D721Med (cell line): ENCODE measurements at regions not wholly inside any gene's neighbourhood (a gene's known extent, or its start where the extent isn't known, plus 50 kb on each side); places are given as distances from the start of the nearest gene placed in this dataset.

ENCODE experiments used
- DNase-seq: peaks from one replicate; pipeline ENCODE4 v3.0.0; 2011; ENCODE audit warnings: low spot score; ENCODE audit not compliant: insufficient read length
- FAIRE-seq: peaks from 2 replicates; lab custom pipeline; 2011; peaks lifted over from hg19 to GRCh38; lab: Jason Lieb, UNC
- CTCF ChIP-seq: IDR thresholded peaks from 2 replicates; pipeline ENCODE4 v1.5.1; 2012; ENCODE audit warnings: mild to moderate bottlenecking, control low read depth; ENCODE audit not compliant: insufficient read depth; ENCODE audit errors: missing control alignments

DNA sequence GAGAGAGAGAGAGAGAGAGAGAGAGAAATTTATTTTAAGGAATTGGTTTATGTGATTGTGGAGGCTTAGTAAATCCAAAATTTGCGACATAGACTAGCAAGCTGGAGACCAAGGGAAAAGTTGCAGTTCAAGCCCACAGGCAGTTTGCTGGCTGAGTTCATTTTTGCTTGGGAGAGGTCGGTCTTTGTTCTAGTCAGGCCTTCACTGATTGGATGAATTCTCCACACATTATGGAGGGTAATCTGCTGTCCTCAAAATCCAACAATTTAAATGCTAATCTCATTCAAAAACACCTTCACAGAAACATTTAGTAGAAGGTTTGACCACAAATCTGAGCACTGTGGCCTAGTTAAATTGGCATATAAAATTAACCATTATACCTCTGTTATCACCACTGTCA lies 439.6 kb downstream of the EPM2A start:
- TF ChIP-seq CTCF: no peak
- FAIRE-seq (no peak), DNase-seq (no peak)

GRCh38 chr6:145305670-145306069 lies 429.6 kb downstream of the EPM2A start:
- no peak for DNase-seq
- no peak for FAIRE-seq
- TF ChIP-seq CTCF: no peak

DNA sequence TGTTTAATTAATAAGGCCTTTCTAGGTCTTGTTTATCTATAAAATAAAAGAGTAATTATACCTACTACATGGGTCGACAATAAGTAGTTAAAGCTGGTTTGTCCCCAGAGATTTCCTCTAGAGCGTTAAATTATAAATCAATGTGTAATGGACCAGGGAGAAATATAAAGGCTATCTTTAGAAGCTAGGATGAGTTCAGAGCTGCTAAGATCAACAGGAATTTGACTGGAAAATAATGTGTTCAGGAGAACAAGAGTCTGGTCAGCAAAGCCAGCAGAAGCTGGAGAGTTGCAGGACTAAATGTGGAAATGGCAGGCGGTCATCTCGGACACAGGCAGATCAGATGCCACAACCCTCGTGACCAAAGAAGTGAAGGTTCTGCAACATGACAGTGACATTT lies 428.8 kb downstream of the EPM2A start:
- DNase-seq (no peak), FAIRE-seq (no peak)
- TF ChIP-seq CTCF: no peak

- no peak for TF ChIP-seq CTCF
- FAIRE-seq (no peak), DNase-seq (no peak)
Measured at GRCh38 chr6:145309842-145310535, 425.3 kb downstream of the EPM2A start.

- DNase-seq: no peak
- TF ChIP-seq CTCF: no peak
- no peak for FAIRE-seq
Measured at GRCh38 chr6:145312481-145312880, 422.8 kb downstream of the EPM2A start.

DNA sequence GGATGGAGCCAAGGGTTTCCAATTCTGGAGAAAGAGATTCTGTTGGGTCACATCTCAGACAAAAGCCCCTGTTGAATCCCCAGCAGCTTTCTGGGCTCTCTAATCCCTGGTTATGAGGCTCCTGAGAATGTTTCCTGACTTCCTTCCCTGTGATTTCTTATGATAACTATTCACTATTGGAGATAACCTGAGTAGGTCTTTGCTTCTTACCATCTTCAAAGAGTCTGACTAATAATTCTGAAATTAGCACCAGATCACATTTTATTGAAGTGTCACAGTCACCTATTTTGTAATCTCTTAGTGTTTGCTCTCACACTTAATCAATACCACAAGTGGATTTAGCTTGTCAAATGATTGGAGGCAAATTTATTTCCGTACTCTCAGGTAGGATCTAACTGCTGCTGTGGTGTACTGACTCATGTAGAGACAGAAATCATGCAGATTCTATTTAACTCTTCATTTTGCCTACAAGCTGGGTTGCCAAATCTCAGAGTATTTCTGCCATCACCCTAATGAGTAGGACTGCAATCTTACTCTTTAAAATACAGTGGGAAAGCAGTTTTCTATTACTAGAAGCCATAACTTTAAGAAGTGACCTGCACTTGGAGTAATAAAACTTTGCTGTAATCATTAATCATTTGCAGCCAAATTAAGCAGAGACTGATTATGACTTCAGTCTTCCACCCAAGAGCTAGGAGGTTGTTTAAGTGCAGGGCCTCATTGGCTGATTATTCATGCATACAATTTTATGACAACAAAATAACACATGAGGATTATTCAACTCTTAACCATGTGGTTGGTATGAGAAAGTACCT lies 422.1 kb downstream of the EPM2A start:
- TF ChIP-seq CTCF: no peak
- DNase-seq (no peak), FAIRE-seq (no peak)

- no peak for DNase-seq
- no peak for TF ChIP-seq CTCF
- no peak for FAIRE-seq
Measured at GRCh38 chr6:145315982-145316600, 419.2 kb downstream of the EPM2A start.
